Glomerular visceral epithelial cell (primary cell): ENCODE measurements at regions not wholly inside any gene's neighbourhood (a gene's known extent, or its start where the extent isn't known, plus 50 kb on each side); places are given as distances from the start of the nearest gene placed in this dataset.
"Not testable (repeated sequence)": the region's sequence is repeated elsewhere in the genome, so short reads cannot be mapped to it uniquely, and the experiment has no call there.

ENCODE experiments used
- DNase-seq: peaks from one replicate; pipeline ENCODE4 v3.0.0-alpha.2; 2016; ENCODE audit errors: extremely low spot score

DNA sequence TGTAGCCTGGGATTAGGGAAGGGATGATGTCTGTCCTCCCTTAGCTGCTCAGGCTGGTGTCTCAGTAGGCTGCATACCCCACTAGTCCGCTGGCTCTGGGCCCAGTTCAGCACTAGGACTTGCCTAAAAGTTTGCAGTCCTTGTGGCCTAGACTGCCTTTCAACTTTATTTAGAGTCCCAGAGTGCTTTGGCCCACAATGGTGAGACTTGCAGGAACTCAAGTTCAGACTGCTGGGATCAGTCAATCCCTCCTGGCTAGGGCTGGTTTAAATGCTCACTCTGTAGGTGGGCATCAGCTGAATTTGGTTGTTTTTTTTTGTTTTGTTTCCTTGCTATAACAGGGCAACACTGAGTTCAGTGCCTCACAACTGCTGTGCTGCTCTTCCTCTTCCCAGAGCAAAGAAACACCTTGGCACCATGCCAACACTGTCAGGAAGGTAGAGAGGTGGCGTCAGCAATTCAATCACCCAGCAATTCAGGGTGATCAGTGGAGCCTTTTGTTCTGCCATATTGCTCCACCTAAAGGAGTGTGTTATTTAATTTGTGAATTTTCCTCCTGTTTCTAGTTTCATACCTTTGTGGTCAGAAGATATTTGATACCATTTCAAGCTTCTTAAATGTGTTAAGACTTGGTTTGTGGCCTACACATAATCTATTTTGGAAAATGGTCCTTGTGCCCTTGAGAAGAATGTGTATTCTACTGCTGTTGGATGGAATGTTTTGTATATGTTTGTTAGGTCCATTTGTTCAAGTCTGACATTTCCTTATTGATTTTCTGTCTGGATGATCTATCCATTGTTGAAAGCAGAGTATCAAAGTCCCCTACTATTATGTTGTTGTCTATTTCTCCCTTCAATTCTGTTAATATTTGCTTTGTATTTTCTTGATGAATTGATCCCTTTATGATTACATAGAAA is 284.0 kb upstream of the PMFBP1 start:
- DNase-seq, result no peak

DNA sequence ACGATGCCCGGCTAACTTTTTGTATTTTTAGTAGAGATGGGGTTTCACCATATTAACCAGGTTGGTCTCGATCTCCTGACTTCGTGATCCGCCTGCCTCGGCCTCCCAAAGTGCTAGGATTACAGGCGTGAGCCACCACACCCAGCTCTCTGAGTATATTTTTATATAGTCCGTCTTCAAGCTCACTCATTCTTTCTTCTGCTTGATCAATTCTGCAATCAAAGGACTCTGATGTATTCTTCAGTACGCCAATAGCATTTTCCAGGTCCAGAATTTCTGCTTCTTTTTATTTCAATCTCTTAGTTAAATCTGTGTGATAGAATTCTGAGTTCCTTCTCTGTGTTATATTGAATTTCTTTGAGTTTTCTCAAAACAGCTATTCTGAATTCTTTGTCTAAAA is 281.9 kb upstream of the PMFBP1 start:
- DNase-seq, result not testable (repeated sequence)

DNA sequence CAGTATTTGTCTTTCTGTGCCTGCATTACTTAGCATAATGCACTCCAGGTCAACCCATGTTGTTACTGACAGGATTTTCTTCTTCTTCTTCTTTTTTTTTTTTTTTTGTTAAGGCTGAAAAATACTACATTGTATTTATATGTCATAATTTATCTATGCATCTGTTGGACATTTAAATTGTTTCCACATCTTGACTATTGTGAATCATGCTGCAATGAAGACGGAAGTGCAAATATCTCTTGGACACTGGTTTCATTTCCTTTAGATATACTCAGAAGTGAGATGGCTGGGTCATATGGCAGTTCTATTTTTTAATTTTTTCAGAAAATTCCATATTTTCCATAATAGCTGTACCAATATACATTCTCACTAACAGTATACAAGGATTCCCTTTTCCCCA is 272.7 kb upstream of the PMFBP1 start:
- DNase-seq, result no peak

DNA sequence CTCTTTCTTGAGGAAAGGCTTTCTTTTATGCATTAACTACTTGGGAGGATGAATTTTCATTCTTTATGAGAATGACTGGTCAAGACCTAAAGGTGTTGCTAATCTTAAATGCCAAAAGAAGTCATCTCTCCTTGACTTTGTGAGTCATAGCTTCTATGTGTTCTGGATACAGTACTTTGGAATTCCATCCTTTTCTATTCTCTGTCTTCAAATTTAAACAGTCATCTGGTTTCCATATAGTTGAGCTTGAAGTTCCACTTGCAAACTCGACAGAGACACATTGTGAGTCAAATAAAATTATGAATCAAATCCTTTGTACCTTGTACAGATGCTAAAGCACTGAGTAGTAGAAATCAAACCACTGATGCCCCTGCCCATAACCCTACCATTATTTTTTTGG is 271.9 kb upstream of the PMFBP1 start:
- no peak for DNase-seq

DNA sequence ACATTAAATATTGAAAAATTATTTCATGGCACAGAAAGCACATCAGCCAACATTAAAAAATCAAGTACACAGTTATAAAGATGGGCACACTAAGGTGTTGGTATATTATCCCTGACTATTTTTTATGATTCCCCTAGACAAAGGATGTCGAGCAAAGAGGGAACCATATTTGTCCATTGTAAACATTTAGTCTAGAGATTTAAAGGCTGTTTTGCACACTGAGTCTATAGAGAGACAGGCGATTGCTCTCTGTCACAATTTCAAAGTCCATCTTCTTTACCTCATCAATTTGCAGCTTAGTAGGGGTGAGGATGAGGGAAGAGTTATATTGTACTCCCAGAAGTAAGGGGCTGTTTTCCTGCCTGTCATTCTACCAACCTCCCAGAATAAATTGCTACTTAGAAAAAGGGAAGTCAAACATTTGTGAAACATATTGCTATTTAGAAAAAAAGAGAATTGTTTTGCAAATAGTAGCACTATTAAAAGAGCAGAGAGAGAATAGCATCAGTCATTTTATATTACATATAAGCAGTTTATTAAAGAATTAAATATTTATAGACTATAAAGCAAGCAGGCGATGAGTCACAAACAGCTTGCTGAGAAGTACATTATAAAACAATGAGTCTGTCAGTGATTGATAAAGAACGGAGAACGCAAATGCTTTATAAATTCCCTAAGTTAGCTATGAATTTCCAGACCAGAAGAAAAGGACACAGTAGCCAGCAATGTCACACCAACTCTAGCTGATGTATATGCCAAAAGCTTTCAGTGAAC is 270.6 kb upstream of the PMFBP1 start:
- no peak for DNase-seq

DNA sequence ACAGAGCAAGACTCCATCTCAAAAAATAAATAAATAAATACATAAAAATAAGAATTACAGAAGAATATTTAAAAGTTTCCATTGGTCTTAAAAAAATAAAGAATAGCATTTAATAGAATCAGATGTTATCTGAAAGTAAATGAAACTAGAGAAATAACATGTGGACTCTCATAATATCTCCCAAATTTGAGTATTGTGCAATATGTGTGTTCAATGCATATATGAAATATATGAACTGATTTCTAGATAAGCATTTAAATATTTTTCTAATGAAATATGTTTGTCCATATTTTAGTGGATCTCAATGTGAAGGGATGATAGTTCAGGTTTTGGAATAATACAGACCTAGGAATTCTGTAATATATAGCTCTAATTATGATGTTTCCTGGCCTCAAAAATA is 265.9 kb upstream of the PMFBP1 start:
- DNase-seq, result no peak

DNA sequence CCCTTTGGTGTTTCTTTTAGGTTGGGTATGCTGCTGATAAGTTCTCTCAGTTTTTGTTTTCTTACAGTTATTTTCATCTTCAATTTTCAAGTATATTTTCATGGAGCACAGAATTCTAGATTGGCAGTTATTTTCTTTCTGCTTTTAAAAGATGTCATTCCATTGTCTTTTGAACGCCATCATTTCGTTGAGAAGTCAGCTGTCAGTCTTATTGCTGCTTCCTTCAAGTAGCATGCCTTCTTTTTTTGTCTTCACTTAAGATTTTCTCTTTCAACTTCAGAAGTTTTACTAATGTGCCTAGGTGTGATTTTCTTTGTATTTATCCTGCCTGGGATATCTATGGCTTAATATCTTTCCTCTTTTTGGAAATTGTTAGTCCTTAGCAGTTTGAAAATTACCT is 262.2 kb upstream of the PMFBP1 start:
- peak; percentile 21 for DNase-seq

DNA sequence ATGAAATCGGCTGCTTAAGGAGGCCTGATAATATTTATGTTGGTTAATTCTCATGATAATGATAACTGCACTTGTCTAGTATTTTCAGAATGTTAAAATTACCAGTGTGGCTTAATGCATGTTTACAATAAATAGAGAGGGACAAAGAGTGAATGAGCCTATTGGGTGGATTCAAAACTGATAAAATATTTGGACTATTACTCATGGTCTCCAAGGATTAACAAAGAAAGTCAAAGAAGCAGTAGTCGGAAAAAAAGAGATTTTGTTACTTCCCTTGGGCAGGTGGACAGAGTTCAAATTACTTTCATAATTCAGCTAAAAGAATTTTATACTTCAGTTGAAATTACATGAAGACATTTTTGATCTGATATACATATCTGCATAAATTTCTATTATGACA is 258.2 kb upstream of the PMFBP1 start:
- no peak for DNase-seq

DNA sequence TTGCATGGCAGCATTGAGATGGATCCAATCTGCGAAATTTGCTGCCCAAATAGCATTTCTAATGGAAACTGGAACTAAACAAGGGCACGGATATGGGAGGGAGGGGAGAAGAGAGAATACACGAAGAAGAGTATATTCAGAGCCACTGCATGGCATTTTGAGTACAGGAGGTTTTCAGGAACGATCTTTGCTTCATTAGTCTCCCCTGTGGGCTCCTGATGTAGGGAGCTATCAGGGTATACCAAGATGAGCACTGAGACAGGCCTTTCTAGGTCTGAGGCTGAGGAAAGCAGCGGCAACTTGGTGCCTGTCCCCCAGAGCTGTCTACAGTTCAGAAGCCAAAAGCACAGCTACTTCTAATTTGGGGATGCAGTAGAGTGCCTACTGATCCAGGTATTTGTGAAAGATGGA is 257.7 kb upstream of the PMFBP1 start:
- DNase-seq, result no peak

DNA sequence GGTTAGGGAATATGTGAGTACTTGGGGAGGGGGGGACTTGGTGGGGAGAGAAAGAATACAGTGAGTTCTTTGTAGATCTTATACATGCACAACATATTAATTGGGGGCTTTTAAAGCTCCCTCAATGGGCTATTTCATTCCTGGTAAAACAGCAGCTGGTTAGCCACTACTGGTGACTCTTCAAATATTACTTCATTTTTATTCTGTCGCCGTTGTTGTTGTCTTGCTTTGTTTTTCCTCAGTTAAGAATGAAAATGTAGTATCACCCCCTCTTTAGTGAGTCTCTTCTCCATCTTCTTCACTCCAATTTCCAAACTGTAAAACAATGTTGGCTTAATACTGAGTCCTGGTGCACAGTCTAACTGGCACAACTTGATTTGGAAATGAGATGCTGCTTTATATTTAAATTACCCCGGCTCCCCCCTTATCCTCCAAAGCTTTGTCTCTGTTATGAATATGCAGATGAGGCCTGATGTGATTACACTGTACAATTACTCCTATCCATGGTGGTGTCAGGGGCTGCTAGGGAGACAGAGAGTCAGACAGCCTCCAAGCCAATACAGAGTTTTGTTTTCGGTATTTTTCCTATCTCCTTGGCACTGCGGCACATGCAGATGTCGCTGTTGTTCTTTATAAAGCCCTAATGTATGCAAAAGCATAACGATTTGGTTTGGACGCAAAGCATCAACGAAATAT is 256.9 kb upstream of the PMFBP1 start:
- no peak for DNase-seq

DNA sequence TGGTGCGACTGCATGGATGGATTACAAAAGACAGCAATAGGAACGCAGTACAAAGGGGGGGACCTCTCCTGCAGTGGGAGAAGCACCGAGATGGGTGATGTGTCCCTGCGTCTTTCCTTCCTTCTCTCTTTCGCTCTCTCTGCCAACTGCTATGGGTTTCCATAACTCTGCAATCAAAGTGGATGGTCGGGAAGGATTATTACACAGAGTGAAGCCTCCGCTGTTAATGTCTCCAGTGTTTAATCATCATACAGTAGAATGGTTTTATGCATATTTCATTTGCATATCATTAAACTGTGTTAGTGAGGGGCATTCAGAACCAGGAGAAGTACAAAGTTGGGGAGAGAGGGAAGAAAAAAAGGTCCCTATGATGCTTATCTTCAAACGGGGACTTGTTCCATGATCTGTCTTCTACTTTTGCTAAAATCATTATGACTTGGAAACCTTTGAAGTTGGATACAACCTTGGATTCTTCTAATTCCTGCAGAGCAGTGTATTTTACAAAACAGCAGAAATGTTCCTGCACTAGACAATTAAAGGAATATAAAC is 255.9 kb upstream of the PMFBP1 start:
- DNase-seq, result no peak

DNA sequence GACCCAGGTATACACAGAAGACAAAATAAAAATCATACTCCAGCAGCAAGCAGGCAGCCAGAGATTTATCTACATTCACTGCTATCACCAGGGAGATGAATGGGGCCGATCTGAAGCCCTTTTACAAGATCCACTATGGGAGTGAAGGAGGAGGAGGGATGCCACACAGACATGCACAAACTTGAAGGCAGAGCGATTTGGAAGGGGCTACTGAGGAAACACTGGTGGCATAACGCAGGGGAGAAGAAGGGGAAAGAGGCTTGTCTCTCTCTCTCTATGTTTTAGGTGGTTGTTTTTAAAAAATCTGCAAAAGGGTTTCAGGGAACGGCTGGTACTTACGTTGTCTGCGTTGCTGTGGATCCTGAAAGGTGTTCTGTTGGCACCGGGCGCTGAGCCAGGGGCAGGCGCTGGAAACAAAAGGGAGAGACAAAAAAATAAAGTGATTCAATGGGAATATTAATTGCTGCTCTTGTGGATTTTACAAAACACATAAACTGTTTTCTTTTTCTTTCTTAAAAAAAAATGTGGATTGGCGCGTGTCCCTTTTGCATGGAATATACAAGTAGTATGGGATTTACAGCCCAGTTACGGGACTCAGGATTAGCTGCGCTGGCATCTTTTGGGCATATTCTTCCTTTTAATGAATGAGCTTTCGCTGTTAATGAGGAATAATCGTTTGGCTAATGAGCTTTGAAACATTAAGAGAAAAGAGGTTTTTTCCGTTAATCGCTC is 255.3 kb upstream of the PMFBP1 start:
- DNase-seq, result no peak

DNA sequence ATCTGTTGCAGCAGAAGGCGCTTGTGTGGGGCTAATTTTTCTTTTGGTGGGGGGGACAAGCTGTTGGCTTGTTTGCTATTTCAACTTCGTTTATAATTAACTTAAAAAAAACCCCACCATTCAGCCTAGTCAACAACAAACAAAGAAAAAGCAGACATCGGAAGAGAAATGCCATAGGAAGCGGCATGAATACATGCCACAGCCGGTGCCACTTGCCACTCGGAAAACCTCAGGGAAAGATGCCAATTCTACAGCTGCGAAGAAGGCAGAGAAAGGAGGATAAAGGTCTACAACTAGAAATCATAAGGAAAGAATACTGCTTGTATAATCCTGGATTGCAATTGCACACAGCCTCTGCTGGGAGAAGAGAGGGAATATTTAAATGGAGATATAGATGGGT is 254.4 kb upstream of the PMFBP1 start:
- no peak for DNase-seq

DNA sequence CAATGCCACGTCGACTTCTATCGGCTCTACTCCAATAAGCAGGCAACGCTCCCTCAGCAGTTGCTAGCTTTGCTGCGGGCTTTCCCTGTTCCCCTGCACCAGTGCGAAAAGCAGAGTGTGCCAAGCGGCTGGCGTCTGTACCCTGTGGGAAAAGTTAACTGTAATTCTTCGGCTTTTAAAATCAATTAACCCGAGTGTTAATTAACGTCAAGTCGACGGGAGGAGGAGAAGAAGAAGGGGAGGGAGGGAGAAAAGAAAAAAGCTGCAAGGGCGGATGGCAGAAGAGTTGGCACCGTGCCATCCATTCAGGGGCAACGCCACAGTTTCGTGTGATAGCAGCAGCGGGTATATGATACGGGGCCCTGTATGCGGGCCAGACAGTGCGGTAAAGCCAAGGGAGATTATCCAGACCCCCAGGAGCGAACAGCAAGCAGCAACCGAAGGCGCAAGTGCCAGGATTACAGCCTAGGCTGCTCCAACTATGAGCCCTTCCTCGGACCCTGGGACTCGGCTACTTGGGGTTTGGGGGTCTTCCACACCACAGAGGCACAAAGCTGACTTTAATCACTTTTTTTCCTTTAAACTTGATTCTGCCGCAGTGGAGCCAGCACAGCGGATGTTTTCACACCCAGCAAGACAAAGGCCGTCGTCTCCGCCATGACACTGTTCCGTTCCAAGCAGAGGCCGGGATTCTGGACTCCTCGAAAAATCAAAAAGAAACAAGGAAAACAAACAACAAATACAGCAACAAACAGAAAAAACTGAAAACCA is 253.8 kb upstream of the PMFBP1 start:
- DNase-seq, result no peak

DNA sequence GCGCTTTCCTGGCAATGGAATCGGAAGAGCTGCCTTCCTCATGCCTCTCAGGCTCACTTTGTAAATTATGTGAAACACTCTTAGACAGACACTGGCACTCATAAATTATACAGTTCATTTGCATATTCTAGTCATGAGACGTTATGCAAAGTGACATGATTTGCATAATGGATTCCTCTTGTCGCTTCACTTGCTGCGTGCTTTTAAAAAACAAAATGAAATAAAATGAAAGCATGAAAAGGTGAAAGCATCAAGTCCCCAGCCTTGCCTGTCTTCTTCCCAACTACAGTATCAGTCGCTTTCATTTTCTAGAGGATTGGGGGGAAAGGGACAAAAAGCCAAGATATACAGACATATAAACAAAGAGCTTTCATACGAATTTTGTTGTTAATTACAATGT is 252.8 kb upstream of the PMFBP1 start:
- DNase-seq, result no peak

DNA sequence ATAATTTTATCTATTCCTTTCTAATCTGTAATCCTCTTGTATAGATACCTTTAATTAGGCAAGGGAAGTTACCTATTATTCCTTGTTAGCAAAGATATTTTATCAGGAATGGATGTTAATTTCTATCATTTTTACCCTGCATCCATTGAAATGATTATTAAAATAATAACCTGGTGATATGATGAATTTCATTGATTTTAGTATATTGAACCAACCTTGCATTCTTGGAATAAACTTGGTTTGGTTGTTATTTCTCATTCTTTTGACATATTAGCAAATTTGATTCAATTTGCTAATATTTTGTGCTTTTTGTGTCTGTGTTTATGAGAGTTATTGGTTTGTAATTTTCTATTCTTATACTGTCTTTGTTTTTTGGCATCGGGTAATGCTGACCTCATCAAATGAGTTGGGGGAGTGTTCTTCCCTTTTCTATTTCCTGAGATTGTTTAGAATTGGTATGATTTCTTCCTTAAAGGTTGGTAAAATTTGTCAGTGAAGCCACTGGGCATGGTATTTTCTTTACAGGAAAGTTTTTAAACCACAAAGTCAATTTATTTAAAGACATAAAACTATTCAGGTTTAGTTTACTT is 250.4 kb upstream of the PMFBP1 start:
- no peak for DNase-seq

DNA sequence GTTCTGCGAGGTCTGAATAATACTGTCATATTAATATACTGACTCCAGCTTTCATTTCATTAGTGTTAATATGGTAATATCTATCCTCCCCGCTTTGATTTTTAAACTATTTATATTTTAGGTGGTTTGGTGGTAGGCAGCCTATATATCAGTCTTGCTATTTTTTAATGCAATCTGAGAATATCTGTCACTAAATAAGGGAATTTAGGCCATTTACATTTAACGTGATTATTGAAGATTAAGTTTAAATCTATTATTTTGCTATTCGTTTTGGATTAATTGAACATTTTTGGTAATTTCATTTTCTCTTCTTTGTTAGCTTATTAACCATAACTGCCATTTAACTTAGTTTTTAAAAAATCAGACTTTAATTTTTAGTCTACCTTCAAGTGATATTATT is 247.7 kb upstream of the PMFBP1 start:
- DNase-seq, result no peak

DNA sequence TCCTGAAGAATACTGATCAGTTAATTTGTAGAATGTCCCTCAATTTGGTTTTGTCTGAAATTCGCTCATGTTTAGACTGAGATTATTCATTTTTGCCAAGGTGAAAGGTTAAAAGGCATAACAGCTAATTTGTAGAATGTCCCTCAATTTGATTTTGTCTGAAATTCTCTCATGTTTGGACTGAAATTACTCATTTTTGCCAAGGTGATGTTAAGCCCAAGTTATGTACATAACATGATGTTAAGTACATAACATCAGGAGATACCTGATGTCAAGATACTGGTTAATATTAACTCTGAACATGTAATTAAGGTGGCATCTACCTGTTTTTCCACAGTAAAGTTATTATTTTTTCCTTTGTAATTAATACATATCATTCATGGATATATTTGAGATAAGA is 243.4 kb upstream of the PMFBP1 start:
- DNase-seq, result no peak

DNA sequence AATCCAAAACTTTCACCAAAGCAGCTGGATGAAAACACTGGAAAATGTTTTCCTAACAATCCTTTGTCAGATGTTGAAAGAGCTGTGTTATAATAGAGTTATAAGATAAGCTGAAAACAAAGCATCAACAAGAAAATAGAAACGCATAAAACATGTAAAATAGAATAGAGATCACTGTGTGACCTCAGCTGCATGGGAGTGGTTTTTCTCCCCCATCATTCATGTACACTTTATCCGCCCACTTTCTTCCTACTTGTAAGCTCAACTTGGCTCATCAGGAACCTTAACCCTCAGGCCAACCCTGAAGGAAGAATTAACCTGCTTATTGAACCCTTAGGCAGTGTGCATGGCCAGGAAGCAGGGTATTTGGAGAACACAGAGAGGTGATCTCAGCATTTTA is 238.5 kb upstream of the PMFBP1 start:
- no peak for DNase-seq

DNA sequence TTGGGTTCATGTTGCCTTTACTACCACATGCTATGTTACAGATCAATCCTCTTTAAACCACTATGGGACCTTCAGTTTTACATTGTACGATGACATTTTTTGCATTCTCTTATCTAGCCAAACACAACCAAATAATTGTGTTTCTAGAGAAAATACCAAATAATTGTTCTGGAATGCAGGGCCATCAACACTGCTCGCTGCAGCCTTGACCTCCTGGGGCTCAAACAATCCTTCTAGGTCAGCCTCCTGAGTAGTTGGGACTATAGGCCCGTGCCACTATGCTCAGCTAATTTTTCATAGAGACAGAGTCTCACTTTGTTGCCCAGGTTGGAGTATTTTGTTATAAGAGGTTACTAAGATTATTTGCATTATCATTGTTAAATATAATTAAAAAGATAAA is 237.5 kb upstream of the PMFBP1 start:
- DNase-seq, result no peak
